ENCODE measurements at regions not wholly inside any gene's neighbourhood (a gene's known extent, or its start where the extent isn't known, plus 50 kb on each side); places are given as distances from the start of the nearest gene placed in this dataset.
"Not testable (repeated sequence)": the region's sequence is repeated elsewhere in the genome, so short reads cannot be mapped to it uniquely, and the experiment has no call there.

GRCh38 chr10:52540479-52540984 is 226.5 kb downstream of the DKK1 start:
- no peak for DNase-seq (ENCODE audit: low read depth)

- DNase-seq (ENCODE audit: low read depth), result no peak
These were observed 227.0 kb downstream of the DKK1 start for GRCh38 chr10:52541006-52541473.

- peak; percentile 23 for DNase-seq (ENCODE audit: low read depth)
These were observed 228.8 kb downstream of the DKK1 start for GRCh38 chr10:52542906-52543305.

GRCh38 chr10:52551046-52551445 is 221.5 kb downstream of the MBL2 start:
- DNase-seq (ENCODE audit: low read depth), result no peak

- DNase-seq (ENCODE audit: low read depth), result no peak
These were observed 214.5 kb downstream of the MBL2 start for GRCh38 chr10:52558090-52558489.

- DNase-seq (ENCODE audit: low read depth), result no peak
These were observed 211.3 kb downstream of the MBL2 start for GRCh38 chr10:52561322-52561721.

GRCh38 chr10:52563360-52563759 is 209.2 kb downstream of the MBL2 start:
- DNase-seq (ENCODE audit: low read depth), result no peak

- peak; percentile 25 for DNase-seq (ENCODE audit: low read depth)
These were observed 205.9 kb downstream of the MBL2 start for GRCh38 chr10:52566471-52567246.

GRCh38 chr10:52567247-52567580 is 205.4 kb downstream of the MBL2 start:
- DNase-seq (ENCODE audit: low read depth), result no peak

- no peak for DNase-seq (ENCODE audit: low read depth)
These were observed 204.3 kb downstream of the MBL2 start for GRCh38 chr10:52568309-52568708.

GRCh38 chr10:52570490-52570889 is 202.1 kb downstream of the MBL2 start:
- no peak for DNase-seq (ENCODE audit: low read depth)

GRCh38 chr10:52571018-52571417 is 201.6 kb downstream of the MBL2 start:
- no peak for DNase-seq (ENCODE audit: low read depth)

- no peak for DNase-seq (ENCODE audit: low read depth)
These were observed 200.9 kb downstream of the MBL2 start for GRCh38 chr10:52571516-52572182.

GRCh38 chr10:52573347-52573746 is 199.2 kb downstream of the MBL2 start:
- DNase-seq (ENCODE audit: low read depth), result no peak

- no peak for DNase-seq (ENCODE audit: low read depth)
These were observed 197.9 kb downstream of the MBL2 start for GRCh38 chr10:52574697-52575096.

- no peak for DNase-seq (ENCODE audit: low read depth)
These were observed 195.5 kb downstream of the MBL2 start for GRCh38 chr10:52577047-52577446.

GRCh38 chr10:52578871-52579405 is 193.6 kb downstream of the MBL2 start:
- peak; percentile 11 for DNase-seq (ENCODE audit: low read depth)

GRCh38 chr10:52581636-52582035 is 190.9 kb downstream of the MBL2 start:
- DNase-seq (ENCODE audit: low read depth), result not testable (repeated sequence)

GRCh38 chr10:52583336-52583735 is 189.2 kb downstream of the MBL2 start:
- DNase-seq (ENCODE audit: low read depth), result no peak

GRCh38 chr10:52586710-52587109 is 185.9 kb downstream of the MBL2 start:
- no peak for DNase-seq (ENCODE audit: low read depth)

- no peak for DNase-seq (ENCODE audit: low read depth)
These were observed 175.3 kb downstream of the MBL2 start for GRCh38 chr10:52597189-52597863.

- DNase-seq (ENCODE audit: low read depth), result no peak
These were observed 173.6 kb downstream of the MBL2 start for GRCh38 chr10:52598936-52599335.

Data from Daoy (cell line).